ENCODE measurements at regions not wholly inside any gene's neighbourhood (a gene's known extent, or its start where the extent isn't known, plus 50 kb on each side); places are given as distances from the start of the nearest gene placed in this dataset.

DNA sequence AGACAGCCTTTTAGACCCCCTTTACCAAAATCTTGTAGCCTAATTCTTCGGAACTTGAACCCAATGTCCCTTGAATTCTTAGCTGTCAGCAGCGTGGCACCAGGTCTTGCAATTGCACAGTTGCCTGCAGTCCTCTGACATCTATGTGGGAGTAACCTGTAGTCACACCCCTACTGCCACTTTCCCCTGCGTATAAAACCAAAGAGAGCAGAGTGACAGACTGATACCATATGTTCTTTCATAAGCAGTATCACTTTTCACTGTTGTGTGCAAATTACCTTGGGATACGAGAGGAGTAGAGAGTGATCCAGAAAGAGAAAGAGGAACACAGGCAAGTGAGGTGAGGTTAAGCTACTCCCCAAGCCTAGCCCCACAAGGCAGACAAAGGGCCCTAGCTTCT is 364.3 kb upstream of the ADAMTSL1 start:
- Histone ChIP-seq H3K4me3 (replicated peaks in 1 of 2; ENCODE audit: low read depth in 1 of 2, low read length in 2 of 2) (no peak overlapping the region), H3K9me3 (ENCODE audit: control insufficient read depth in 1 of 2, insufficient read depth in 1 of 2, low read depth in 1 of 2, low read length in 2 of 2) (peaks cover 0 to 11% of the 10 kb centered on the region in 2 experiments; a peak in 1 of 4 replicates), H3K4me2 (ENCODE audit: low read length) (no peak overlapping the region), H3K79me2 (ENCODE audit: insufficient read depth, low read length) (no peaks in the 10 kb centered on the region), H3K27ac (ENCODE audit: low read depth, low read length) (no peak overlapping the region), H2AFZ (ENCODE audit: low read depth, low read length, poor library complexity, severe bottlenecking) (no peak overlapping the region), H3K9ac (ENCODE audit: low read length) (no peak overlapping the region), H3K9me2 (ENCODE audit: insufficient read depth) (no peaks in the 10 kb centered on the region), H3K4me1 (ENCODE audit: control insufficient read depth in 1 of 2, insufficient read depth in 2 of 2, low read length in 2 of 2) (no peaks in the 10 kb centered on the region), H4K20me1 (ENCODE audit: insufficient read depth) (no peaks in the 10 kb centered on the region), H3K27me3 (ENCODE audit: insufficient read depth, low read length) (no peaks in the 10 kb centered on the region), H3K36me3 (ENCODE audit: control insufficient read depth in 1 of 2, insufficient read depth in 2 of 2, low read length in 2 of 2) (no peaks in the 10 kb centered on the region)
- ChIA-PET RAD21 (ENCODE audit: low non-redundant PET in 1 of 2, low total read pairs in 2 of 2, uncharacterized antibody in 2 of 2, unreplicated experiment in 2 of 2) (no interaction called here), POLR2A (no interaction called here), CTCF (no interaction called here)
- intact Hi-C loops (cut with micrococcal nuclease) = no loop called here
- DNase-seq (ENCODE audit: low read depth, low spot score) (no peak), ATAC-seq (no peak)
- TF ChIP-seq TCF7L2 (IDR thresholded peaks at IDR 0.05; ENCODE audit: borderline replicate concordance, extremely low read depth, insufficient read depth, insufficient read length) = no peak
- BruUV-seq (replicated peaks) = no TSS peak

DNA sequence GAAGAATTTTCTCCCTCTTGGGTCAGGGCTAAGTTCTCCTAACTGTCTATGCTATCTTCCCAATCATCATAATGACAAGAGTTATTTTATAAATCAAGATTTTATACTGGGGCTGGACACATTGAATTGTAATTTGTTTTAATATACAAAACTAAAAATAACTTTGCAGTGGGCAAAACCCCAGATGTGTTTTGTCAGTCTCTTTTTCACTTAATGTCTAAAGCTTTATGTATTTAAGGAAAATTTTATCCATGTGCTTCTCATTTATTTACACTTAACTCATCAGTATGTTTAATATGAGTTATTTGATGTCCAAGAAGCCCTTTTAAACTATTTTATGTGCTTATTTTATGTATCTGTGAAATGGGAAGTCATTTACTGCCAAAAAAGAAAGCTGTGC is 362.8 kb upstream of the ADAMTSL1 start:
- Histone ChIP-seq H3K9ac (ENCODE audit: low read length) (no peak overlapping the region), H3K4me2 (ENCODE audit: low read length) (no peak overlapping the region), H3K9me3 (ENCODE audit: control insufficient read depth in 1 of 2, insufficient read depth in 1 of 2, low read depth in 1 of 2, low read length in 2 of 2) (peaks cover 0 to 11% of the 10 kb centered on the region in 2 experiments; a peak in 1 of 4 replicates), H3K27ac (ENCODE audit: low read depth, low read length) (no peak overlapping the region), H3K79me2 (ENCODE audit: insufficient read depth, low read length) (no peaks in the 10 kb centered on the region), H2AFZ (ENCODE audit: low read depth, low read length, poor library complexity, severe bottlenecking) (no peak overlapping the region), H3K4me3 (replicated peaks in 1 of 2; ENCODE audit: low read depth in 1 of 2, low read length in 2 of 2) (no peak overlapping the region), H3K9me2 (ENCODE audit: insufficient read depth) (no peaks in the 10 kb centered on the region), H3K36me3 (ENCODE audit: control insufficient read depth in 1 of 2, insufficient read depth in 2 of 2, low read length in 2 of 2) (no peaks in the 10 kb centered on the region), H3K27me3 (ENCODE audit: insufficient read depth, low read length) (no peaks in the 10 kb centered on the region), H4K20me1 (ENCODE audit: insufficient read depth) (no peaks in the 10 kb centered on the region), H3K4me1 (ENCODE audit: control insufficient read depth in 1 of 2, insufficient read depth in 2 of 2, low read length in 2 of 2) (no peaks in the 10 kb centered on the region)
- intact Hi-C loops (cut with micrococcal nuclease) = no loop called here
- no peak for TF ChIP-seq EGR1 (IDR thresholded peaks at IDR 0.05; ENCODE audit: low read depth)
- no TSS peak for BruUV-seq (replicated peaks)
- DNase-seq (ENCODE audit: low read depth, low spot score) = no peak
- ATAC-seq = no peak
- POLR2A ChIA-PET = no interaction called here
- CTCF ChIA-PET = no interaction called here
- RAD21 ChIA-PET (ENCODE audit: low non-redundant PET in 1 of 2, low total read pairs in 2 of 2, uncharacterized antibody in 2 of 2, unreplicated experiment in 2 of 2) = no interaction called here
